Calu3 (cell line): ENCODE measurements at regions not wholly inside any gene's neighbourhood (a gene's known extent, or its start where the extent isn't known, plus 50 kb on each side); places are given as distances from the start of the nearest gene placed in this dataset.

Source experiments
- BruUV-seq: library from RNA; stranded (reverse); fragments of 400-500 nt; replicated peaks from 2 replicates; lab custom pipeline; 2021; lab: Mats Ljungman, UMichigan
- CTCF ChIA-PET: fragments of 300-600 bp; sonication (Branson Sonifier 250); formaldehyde crosslinking; loops from one replicate; lab custom pipeline; 2022; ENCODE audit warnings: antibody characterized with exemption; lab: Charles Lee
- DNase-seq: peaks from one replicate; pipeline ENCODE4 v3.0.0; 2022
- H3K27ac Mint-ChIP-seq: one replicate; pipeline ENCODE4 v1.8.0; 2022; ENCODE audit warnings: mixed read lengths; ENCODE audit not compliant: unreplicated experiment
- H3K27me3 Mint-ChIP-seq: one replicate; pipeline ENCODE4 v1.8.0; 2022; ENCODE audit warnings: mixed read lengths; ENCODE audit not compliant: unreplicated experiment
- H3K36me3 Mint-ChIP-seq: one replicate; pipeline ENCODE4 v1.8.0; 2022; ENCODE audit warnings: mild to moderate bottlenecking, moderate library complexity, mixed read lengths; ENCODE audit not compliant: insufficient read depth, unreplicated experiment
- H3K4me1 Mint-ChIP-seq: one replicate; pipeline ENCODE4 v1.8.0; 2022; ENCODE audit warnings: mild to moderate bottlenecking, low read depth, mixed read lengths; ENCODE audit not compliant: unreplicated experiment
- H3K4me3 Mint-ChIP-seq: one replicate; pipeline ENCODE4 v1.8.0; 2022; ENCODE audit warnings: mild to moderate bottlenecking, low read depth, moderate library complexity, mixed read lengths; ENCODE audit not compliant: unreplicated experiment
- H3K9me3 Mint-ChIP-seq: one replicate; pipeline ENCODE4 v1.8.0; 2022; ENCODE audit warnings: low read depth, mixed read lengths; ENCODE audit not compliant: unreplicated experiment
- intact Hi-C: fragments of 100-400 bp; cut with micrococcal nuclease; formaldehyde crosslinking; loops from one replicate; pipeline ENCODE4 v1.10.0; 2022; ENCODE audit not compliant: unreplicated experiment
- TF ChIP-seq, protein P1 (sequence below): fragments of 200-600 bp; IDR thresholded peaks from one replicate; pipeline ENCODE4 v1.8.0; 2022; ENCODE audit warnings: antibody characterized with exemption; ENCODE audit not compliant: unreplicated experiment

DNA sequence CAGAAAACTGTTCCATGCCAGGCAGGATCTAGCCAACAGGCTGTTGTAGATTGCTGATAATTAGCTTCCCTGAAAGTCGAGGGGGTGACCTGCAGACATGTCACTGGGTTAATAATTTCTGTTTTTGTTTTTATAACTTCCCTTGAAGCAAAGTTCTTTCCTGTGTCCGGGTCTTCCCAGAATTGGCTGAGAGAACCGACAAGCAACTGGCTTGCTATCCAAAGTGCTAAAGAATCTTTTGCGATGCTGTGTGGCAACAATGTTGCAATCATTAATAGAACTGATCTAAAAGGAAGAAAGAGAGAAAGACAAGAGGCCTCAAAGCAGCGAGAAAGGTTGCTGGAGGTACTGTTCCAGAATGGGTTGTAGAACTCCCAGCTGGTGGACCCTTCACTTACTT is 132.1 kb upstream of the DPP6 start:
- H3K27ac Mint-ChIP-seq: no peak overlapping the region
- DNase-seq: no peak
- no TSS peak for BruUV-seq
- peaks cover 8% of the 10 kb centered on the region for H3K9me3 Mint-ChIP-seq
- H3K36me3 Mint-ChIP-seq: no peaks in the 10 kb centered on the region
- no peak overlapping the region for H3K4me3 Mint-ChIP-seq
- intact Hi-C loops: no loop called here
- CTCF ChIA-PET: no interaction called here
- TF ChIP-seq, protein P1, sequence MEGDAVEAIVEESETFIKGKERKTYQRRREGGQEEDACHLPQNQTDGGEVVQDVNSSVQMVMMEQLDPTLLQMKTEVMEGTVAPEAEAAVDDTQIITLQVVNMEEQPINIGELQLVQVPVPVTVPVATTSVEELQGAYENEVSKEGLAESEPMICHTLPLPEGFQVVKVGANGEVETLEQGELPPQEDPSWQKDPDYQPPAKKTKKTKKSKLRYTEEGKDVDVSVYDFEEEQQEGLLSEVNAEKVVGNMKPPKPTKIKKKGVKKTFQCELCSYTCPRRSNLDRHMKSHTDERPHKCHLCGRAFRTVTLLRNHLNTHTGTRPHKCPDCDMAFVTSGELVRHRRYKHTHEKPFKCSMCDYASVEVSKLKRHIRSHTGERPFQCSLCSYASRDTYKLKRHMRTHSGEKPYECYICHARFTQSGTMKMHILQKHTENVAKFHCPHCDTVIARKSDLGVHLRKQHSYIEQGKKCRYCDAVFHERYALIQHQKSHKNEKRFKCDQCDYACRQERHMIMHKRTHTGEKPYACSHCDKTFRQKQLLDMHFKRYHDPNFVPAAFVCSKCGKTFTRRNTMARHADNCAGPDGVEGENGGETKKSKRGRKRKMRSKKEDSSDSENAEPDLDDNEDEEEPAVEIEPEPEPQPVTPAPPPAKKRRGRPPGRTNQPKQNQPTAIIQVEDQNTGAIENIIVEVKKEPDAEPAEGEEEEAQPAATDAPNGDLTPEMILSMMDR: no peak
- no peaks in the 10 kb centered on the region for H3K4me1 Mint-ChIP-seq
- no peaks in the 10 kb centered on the region for H3K27me3 Mint-ChIP-seq

DNA sequence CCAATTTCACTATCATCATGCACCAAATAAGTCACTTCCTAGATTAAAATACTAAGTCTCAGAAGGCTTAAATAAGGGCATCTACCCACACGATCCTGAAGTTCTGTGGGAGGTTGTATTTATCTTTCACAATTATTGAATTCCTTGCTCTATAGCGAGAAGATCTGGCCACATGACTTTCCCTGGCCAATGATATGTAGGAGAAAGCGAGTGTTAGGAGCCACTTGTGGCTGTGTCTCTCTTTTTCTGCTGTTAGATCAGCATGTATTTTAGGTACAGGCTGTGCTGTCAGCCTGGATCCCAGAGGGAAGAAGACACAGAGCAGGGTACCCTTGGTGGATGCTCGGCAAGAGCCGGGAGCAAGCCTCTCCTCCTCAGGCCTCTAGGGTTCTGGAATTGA is 131.3 kb upstream of the DPP6 start:
- DNase-seq: no peak
- H3K36me3 Mint-ChIP-seq: no peaks in the 10 kb centered on the region
- CTCF ChIA-PET: no interaction called here
- BruUV-seq: no TSS peak
- peaks cover 8% of the 10 kb centered on the region for H3K9me3 Mint-ChIP-seq
- intact Hi-C loops: no loop called here
- H3K4me3 Mint-ChIP-seq: no peak overlapping the region
- TF ChIP-seq, protein P1: no peak
- H3K27ac Mint-ChIP-seq: no peak overlapping the region
- H3K27me3 Mint-ChIP-seq: no peaks in the 10 kb centered on the region
- H3K4me1 Mint-ChIP-seq: no peaks in the 10 kb centered on the region

DNA sequence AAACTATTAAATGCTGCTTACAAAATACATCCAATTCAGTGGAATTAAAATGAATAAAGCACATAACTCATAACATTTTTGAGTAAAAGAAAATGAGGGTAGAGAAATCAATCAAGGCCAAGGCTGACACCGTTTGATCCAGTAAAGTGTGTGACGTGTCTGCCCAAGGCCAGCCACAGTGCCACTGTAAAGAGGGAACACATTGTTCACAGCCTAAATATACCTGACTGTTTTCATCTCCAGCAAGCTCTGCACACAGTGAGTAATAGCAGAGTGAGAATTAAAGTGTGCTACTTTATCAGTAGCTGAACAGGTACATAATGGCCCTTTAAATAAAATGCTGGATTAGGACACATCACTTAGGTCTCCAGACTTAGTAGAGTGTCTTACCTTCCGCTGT is 130.8 kb upstream of the DPP6 start:
- Mint-ChIP-seq H3K36me3 (no peaks in the 10 kb centered on the region), H3K27me3 (no peaks in the 10 kb centered on the region), H3K4me3 (no peak overlapping the region), H3K27ac (no peak overlapping the region), H3K9me3 (peaks cover 13% of the 10 kb centered on the region), H3K4me1 (no peaks in the 10 kb centered on the region)
- no TSS peak for BruUV-seq
- CTCF ChIA-PET: no interaction called here
- no peak for DNase-seq
- intact Hi-C loops: no loop called here
- TF ChIP-seq, protein P1: no peak

- no TSS peak for BruUV-seq
- Mint-ChIP-seq H3K4me1 (no peaks in the 10 kb centered on the region), H3K9me3 (peaks cover 14% of the 10 kb centered on the region), H3K4me3 (no peak overlapping the region), H3K27me3 (no peaks in the 10 kb centered on the region), H3K27ac (no peak overlapping the region), H3K36me3 (peaks cover 4% of the 10 kb centered on the region)
- TF ChIP-seq, protein P1: no peak
- DNase-seq: no peak
- CTCF ChIA-PET: no interaction called here
- intact Hi-C loops: no loop called here
Measured at GRCh38 chr7:153930696-153931095, 121.5 kb upstream of the DPP6 start.
